Smooth muscle cell (in vitro differentiated cells): ENCODE measurements at regions not wholly inside any gene's neighbourhood (a gene's known extent, or its start where the extent isn't known, plus 50 kb on each side); places are given as distances from the start of the nearest gene placed in this dataset.

Experiments
- DNase-seq: peaks from one replicate; lab custom pipeline; 2025; ENCODE audit not compliant: unreplicated experiment; lab: John Stamatoyannopoulos, UW
- H2AFZ ChIP-seq: fragments of 200-600 bp; sonication (generic); 2 replicates; pipeline ENCODE4 v1.6.0; 2016; ENCODE audit warnings: antibody characterized with exemption, low read depth, mild to moderate bottlenecking
- H3F3A ChIP-seq: fragments of 200-600 bp; sonication (generic); 2 replicates; pipeline ENCODE4 v1.6.0; 2017; ENCODE audit warnings: antibody characterized with exemption, low read depth
- H3K27ac ChIP-seq: fragments of 200-600 bp; sonication (generic); 2 replicates; pipeline ENCODE4 v1.5.1; 2016; ENCODE audit warnings: low read depth, mild to moderate bottlenecking
- H3K27me3 ChIP-seq: fragments of 200-600 bp; sonication (generic); 2 replicates; pipeline ENCODE4 v1.6.1; 2016; ENCODE audit warnings: low read depth, mild to moderate bottlenecking
- H3K36me3 ChIP-seq: fragments of 200-600 bp; sonication (generic); 2 replicates; pipeline ENCODE4 v1.5.1; 2016; ENCODE audit warnings: low read depth
- H3K4me1 ChIP-seq: fragments of 200-600 bp; sonication (generic); 2 replicates; pipeline ENCODE4 v1.5.1; 2016; ENCODE audit warnings: low read depth
- H3K4me2 ChIP-seq: fragments of 200-600 bp; sonication (generic); 2 replicates; pipeline ENCODE4 v1.6.0; 2016; ENCODE audit warnings: mild to moderate bottlenecking
- H3K4me3 ChIP-seq: fragments of 200-600 bp; sonication (generic); 2 replicates; pipeline ENCODE4 v1.5.1; 2016; ENCODE audit warnings: mild to moderate bottlenecking
- H3K79me2 ChIP-seq: fragments of 200-600 bp; sonication (generic); 2 replicates; pipeline ENCODE4 v1.6.0; 2016; ENCODE audit warnings: low read depth, mild to moderate bottlenecking
- H3K9ac ChIP-seq: fragments of 200-600 bp; sonication (generic); 2 replicates; pipeline ENCODE4 v1.6.0; 2016; ENCODE audit warnings: low read depth
- H3K9me3 ChIP-seq: fragments of 200-600 bp; sonication (generic); replicated peaks from 2 replicates; pipeline ENCODE4 v1.5.1; 2016; ENCODE audit warnings: low read depth
- H4K20me1 ChIP-seq: fragments of 200-600 bp; sonication (generic); 2 replicates; pipeline ENCODE4 v1.6.0; 2016; ENCODE audit warnings: low read depth
- CTCF ChIP-seq: fragments of 200-600 bp; sonication (generic); IDR thresholded peaks from 2 replicates; pipeline ENCODE4 v1.5.1; 2017; ENCODE audit warnings: borderline replicate concordance, mild to moderate bottlenecking, antibody characterized with exemption; ENCODE audit not compliant: insufficient read depth, poor library complexity, severe bottlenecking
- WGBS: methylation state at CpG from one replicate; pipeline ENCODE4 v1.1.7; 2016; ENCODE audit warnings: low lambda C conversion rate; 5-methylcytosine and 5-hydroxymethylcytosine counted together

- no peak for DNase-seq
These were observed 92.3 kb downstream of the B3GNT2 start for GRCh38 chr2:62287899-62288880.

GRCh38 chr2:62287282-62287681 lies 91.4 kb downstream of the B3GNT2 start:
- H2AFZ ChIP-seq, result no peak overlapping the region
- H3F3A ChIP-seq, result no peaks in the 10 kb centered on the region
- no peaks in the 10 kb centered on the region for H3K9me3 ChIP-seq
- no peak overlapping the region for H3K4me2 ChIP-seq
- H4K20me1 ChIP-seq, result no peaks in the 10 kb centered on the region
- H3K36me3 ChIP-seq, result no peaks in the 10 kb centered on the region
- H3K27ac ChIP-seq, result no peak overlapping the region
- H3K9ac ChIP-seq, result no peak overlapping the region
- WGBS, result 99% methylated on average over 5 of the region's 5 CpGs
- no peaks in the 10 kb centered on the region for H3K79me2 ChIP-seq
- H3K27me3 ChIP-seq, result no peaks in the 10 kb centered on the region
- TF ChIP-seq CTCF, result no peak
- DNase-seq, result no peak
- no peak overlapping the region for H3K4me3 ChIP-seq
- no peaks in the 10 kb centered on the region for H3K4me1 ChIP-seq

More at GRCh38 chr2:62287899-62288880, 92.3 kb downstream of the B3GNT2 start:
- Histone ChIP-seq H2AFZ (no peak overlapping the region), H3F3A (no peaks in the 10 kb centered on the region), H3K27me3 (no peaks in the 10 kb centered on the region), H3K4me1 (peaks cover under 1% of the 10 kb centered on the region), H3K9ac (no peak overlapping the region), H4K20me1 (no peaks in the 10 kb centered on the region), H3K36me3 (no peaks in the 10 kb centered on the region), H3K4me2 (no peak overlapping the region), H3K4me3 (no peak overlapping the region), H3K79me2 (no peaks in the 10 kb centered on the region), H3K27ac (no peak overlapping the region), H3K9me3 (no peaks in the 10 kb centered on the region)
- 88% methylated on average over 8 of the region's 8 CpGs for WGBS
- TF ChIP-seq CTCF, result no peak

- Histone ChIP-seq H3K4me1 (no peaks in the 10 kb centered on the region), H2AFZ (no peak overlapping the region), H3F3A (no peaks in the 10 kb centered on the region), H3K4me3 (no peak overlapping the region), H3K27ac (no peak overlapping the region), H3K9me3 (no peaks in the 10 kb centered on the region), H3K36me3 (no peaks in the 10 kb centered on the region), H4K20me1 (no peaks in the 10 kb centered on the region), H3K27me3 (no peaks in the 10 kb centered on the region), H3K9ac (no peak overlapping the region), H3K79me2 (no peaks in the 10 kb centered on the region), H3K4me2 (no peak overlapping the region)
- no peak for TF ChIP-seq CTCF
- DNase-seq, result no peak
- WGBS, result 97% methylated on average over 6 of the region's 6 CpGs
These were observed 90.3 kb downstream of the B3GNT2 start for GRCh38 chr2:62286089-62286785.
